GM19452 (cell line): ENCODE measurements at regions not wholly inside any gene's neighbourhood (a gene's known extent, or its start where the extent isn't known, plus 50 kb on each side); places are given as distances from the start of the nearest gene placed in this dataset.

ENCODE experiments used
- ATAC-seq: cut with Tn5 transposase; IDR thresholded peaks from one replicate; pipeline ENCODE4 v1.9.1; 2021; ENCODE audit not compliant: unreplicated experiment

DNA sequence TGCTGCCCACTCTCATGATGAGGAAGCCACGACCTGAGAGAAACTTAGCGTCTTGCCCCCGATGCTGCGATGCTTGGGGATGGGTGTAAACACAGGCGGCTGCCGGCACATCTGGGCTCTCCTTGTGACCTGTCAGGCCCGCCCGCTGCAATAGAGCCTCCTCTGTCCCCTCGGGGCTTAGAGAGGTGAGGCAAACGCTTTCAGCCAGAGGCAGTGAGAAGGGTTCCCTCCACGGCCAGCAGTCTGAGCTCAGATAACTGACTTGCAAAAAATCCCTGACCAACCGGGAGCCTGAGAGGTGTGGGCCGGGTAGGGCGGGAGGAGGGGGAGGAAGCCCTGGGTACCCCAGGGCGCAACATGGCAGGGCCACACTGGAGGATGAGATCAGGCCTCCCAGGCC is 260.6 kb downstream of the C16orf95 start:
- ATAC-seq = no peak

DNA sequence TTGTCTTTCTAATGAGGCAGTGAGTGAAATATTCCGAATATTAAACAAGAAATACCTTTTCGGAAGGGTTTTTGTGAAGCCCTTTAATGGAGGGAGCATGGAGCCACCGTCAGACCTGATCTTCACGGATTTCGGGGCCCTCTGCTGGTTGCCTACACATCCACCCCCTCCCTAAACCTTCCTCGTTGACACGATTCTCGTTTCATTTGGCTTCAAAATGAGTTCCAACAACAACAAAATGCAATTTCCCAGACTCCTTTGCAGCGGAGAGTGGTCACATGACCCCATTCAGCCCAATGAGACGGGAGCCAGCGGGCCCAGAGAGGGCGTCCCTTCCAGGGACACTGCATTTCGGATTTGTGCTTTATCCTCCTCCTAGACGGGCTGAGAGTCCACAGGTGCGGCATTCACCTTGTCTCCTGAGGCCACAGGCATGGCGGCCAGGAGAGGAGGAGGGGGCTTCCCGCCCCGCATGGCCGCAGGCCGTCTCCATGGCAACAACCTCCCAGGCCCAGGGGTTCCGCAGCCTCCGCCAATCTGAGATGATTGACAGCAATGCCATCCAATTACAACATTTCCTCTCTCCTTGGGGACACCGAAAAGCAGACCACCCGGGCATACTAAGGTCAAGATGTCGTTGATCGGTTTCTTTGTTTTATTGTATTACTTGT is 259.8 kb downstream of the C16orf95 start:
- no peak for ATAC-seq

DNA sequence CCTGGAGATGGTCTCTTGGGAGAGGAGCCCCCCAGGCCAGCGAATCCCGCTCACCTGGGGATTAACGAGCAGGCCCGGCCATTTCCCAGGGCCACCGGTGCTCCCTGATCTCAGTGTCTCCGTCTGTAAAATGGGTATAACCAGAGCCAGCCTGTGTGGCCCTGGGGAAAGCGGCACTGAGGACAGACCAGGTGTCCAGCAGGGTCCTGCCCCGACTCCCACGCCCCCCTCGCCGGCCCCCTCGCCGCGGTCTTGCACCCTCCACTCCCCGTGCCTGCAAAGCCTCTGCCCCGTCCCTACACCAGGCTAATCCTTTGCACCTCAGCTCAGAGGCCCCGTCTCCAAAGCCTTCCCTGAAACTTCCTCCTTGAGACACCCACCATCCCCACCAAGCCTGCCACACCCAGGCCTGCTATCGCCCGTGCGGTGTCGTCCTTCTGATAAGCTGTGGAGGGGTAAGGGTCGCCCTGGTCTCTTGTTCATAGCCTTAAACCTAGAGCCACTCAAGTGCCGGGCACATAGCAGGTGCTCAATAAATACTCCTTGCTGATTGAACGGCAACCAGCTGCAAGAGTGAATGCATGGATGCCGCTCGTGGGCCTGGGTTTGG is 259.1 kb downstream of the C16orf95 start:
- ATAC-seq = no peak

DNA sequence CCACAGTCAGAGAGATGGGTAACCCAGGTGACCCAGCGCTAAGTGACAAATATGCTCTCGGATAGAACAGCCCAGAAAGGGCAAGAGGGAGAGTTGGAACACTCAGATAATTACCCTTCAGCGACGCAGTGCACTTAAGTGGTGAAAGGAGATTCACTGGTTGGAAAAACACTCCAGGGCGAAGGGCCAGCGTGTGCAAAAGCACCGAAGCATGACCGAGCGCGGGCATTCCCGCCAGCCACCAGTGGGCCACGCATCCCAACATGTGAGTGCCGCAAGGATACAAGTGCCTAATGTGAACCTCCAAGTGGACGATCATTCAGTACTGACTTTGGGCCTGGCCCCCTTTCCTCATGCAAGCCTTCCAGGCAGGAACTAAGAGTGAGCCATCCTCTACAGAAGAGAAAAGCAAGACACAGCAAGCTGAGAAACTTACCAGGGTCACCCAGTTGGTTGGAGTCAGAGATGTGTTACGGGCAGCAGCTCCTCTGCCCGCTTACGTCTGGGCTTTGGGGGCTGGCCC is 258.4 kb downstream of the C16orf95 start:
- no peak for ATAC-seq

DNA sequence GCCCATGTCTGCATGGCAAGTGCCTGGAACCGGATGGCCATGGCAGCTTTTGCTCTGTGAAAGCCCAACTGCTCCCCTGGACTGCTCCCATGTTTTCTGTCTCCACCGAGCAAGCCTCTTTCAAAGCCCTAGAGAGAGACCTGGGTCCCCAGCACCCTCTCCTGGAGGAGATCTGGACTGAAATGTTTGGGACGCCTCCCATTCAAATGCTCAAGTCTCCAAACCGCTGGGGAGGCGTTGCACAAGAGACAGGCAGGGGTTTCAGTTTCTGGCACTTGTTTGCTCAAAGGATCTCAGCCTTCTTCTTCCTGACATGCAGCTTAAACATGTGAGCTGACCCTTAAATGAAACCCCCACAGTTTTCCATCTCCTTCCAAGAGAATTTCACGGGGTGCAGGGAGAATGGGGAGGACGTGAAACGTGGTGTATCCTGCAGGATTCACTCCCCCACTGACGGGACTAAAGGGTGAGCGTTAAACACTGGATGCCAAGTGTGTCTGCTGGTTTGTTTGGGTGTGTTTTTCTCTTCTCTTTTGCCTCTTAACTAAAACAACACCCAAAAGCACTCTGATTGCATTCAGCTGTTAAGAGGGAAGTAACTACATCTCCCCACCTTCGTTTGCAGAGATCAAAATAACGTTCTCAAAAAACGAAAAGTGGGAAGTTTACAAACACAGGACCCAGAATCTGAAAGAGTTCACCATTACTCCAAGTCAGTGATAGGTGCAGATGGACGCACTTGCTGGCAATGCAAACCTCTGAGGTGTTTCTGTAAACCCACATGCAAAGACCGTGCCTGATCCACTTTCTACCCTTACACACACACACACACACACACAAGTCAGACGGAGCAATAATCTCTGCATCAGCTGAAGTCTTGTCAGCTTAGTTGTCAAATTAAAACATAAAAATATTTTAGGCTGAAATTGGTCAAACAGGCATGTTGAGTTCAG is 256.9 kb downstream of the C16orf95 start:
- ATAC-seq = no peak

DNA sequence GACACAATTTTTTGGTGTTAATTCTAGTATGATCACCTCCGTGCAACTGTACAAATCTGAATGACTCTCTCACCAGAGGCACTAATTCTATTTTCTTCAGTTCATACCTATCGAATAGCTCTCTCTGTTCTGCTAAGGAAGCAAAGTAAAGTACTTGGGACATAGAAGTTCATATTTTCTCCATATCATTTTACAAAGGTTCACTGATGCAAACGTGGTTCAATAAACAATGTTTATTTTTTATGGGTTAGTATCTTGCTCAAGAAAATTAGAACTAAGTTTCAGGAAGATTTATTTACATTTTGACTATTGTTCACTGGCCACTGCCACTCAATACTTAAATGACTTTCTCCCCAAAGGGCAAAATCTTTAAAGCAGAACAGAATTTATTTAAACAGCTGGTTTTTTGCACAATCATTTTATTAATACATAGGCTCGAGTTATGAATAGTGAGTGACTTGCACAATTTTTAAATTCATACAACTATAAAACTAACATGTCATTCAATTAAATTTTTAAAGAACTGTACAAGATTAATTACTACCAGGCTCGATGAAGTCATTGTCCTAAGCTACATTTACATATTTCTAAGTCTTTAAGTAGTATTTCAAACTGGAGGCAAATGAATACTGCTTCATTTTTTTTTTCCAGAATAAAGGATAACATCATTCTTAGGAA is 255.8 kb downstream of the C16orf95 start:
- no peak for ATAC-seq

DNA sequence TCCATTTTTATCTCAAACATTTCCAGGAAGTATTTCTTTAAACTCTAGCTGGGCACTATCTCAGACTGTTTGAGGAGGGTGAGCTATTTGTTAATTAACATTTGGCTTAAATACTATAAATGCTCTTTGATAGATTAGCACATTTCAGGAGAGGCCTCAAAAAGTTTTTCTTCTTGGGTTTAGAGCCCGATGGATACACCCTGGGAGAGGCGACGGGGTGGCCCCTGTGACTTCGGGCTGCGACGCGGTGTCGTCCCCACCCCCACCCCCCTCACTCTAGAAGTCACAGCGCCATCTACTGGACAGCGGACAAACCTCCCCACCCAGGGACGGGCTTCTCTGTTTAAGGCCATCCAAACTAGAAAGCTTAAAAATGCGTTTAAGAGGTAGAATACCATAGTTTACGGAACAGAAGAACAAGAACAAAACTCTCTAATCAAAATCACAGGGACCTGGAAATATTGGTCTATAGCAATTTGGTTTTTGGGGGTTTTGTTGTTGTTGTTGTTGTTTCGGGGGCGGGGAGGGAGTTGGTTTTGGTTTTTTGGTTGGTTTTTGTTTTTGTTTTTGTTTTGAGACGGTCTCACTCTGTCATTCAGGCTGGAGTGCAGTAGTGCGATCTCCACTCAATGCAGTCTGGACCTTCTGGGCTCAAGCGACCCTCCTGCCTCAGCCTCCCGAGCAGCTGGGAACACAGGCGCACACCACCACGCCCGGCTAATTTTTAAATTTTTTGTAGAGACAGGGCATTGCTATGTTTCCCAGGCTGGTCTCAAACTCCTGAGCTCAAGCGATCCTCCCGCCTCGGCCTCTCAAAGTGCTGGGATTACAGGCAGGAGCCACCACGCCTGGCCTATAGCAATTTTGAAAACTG is 254.4 kb downstream of the C16orf95 start:
- ATAC-seq = no peak

DNA sequence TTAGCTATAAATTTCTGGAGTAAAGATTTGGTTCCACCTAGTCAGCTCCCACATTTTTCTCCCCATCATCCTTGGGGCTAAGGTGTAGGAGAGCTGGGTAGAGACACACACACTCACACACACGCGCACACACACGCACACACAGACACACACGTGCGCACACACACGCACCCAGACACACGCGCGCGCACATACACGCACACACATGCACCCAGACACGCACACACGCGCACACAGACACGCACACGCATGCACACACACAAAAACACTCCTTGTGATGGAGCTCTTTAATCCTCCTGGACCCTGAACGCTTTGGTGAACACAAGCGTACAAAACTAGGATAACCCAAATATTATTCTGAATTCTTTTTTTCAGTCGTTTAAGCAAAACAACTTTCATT is 253.6 kb downstream of the C16orf95 start:
- no peak for ATAC-seq

DNA sequence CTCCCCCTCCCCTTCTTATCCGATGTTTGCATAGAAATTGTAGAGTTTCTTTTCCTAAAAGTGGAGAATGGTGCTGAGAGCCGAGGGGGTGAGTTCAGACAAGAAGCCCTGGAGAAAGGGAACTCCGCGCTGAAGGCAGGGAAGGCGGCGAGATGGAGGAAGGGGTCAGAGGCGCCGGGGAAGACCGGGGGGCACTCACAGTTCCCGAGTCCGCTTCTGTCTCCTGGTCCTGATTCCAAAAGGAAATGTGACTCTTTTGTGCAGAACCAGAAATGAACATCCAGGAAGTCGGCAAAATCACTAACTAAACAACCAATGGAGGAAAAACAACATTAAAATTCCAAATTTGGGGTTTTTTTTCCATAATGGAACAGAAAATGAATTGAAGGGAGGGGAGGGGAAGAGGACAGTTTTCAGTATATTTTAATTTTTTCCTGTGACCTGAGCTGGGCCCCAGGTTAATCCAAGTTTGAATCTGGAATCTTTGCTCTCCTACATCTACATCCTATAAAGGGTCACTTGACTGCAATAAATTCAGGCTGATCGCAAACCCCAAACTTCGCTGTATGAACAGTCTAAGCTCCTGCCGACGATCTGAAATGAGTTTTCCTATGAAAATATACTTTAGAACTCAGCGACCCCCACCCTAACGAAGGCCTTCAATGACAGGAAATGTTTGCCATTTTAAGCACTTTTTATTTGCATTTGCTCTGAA is 252.3 kb downstream of the C16orf95 start:
- ATAC-seq = no peak

DNA sequence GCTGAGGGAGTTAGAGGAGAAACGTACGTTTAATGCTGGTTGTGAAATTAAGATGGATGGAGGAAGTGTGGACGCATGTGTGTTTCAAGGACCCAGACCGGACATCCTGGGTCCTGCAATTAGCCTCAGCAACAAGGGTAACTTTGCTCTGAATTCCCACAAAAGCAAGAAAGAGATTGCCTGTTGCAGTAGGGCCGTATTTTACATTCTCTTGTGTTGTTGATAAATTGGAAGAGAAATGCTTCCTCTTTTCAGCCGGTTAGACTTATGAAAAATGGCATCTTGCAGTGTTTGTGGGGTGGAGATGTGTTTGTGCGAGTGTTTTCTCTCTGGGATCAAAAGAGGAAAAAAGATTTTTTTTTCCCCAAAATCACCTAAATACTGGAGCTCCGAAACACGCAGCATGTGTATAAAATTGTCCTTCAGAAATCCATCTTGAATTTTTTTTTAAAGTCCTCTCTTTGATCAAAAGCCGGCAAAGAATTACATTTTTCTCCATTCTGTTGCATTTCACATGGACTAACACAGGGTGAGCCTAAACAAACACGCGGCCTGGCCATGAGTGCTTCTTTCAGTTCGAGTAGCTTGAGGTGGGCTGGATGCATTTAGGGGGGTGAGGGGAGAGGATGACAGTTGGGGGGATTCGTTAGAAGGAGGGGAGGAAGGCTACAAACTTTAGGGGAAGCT is 251.6 kb downstream of the C16orf95 start:
- ATAC-seq = no peak

DNA sequence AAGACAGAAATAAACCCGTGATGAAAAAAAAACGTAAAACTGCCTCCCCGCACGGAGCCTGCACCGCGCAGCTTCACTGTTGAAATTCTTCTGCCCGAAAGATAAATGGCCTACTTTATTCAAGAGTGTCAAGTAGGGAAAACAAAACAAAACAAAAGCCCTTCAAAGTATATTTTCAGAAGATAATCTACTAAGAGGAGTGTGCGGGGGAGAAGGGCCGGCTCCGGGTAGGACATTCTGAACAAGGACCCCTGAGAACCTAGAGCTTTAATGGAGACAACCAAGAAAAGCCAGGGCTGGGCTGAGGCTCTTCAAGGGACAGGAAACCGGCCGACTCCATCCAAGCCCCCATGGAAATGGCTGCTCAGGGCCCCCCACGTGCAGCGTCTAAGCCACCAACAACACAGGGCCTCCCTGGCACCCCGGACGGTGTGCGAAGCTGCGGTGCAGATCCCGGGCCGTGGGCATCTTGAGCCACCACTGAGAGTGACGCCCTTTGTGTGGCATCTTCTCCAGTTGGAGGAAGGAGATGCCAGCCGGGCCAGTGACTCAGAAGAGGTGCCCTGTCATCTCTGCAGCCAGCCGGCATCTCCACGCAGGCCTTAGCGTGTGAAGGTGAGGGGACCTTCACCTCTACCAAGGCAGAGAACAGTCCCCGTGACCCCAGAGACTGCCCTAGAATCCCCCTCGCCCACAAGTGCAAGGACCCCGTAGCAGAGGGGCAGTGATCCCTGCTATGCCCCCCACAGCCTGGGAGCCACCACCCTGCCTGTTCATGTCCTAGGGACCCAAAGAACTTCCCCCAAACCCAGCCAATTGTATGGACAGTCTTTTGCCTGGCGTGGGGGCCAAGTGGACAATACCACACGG is 250.8 kb downstream of the C16orf95 start:
- ATAC-seq = no peak

DNA sequence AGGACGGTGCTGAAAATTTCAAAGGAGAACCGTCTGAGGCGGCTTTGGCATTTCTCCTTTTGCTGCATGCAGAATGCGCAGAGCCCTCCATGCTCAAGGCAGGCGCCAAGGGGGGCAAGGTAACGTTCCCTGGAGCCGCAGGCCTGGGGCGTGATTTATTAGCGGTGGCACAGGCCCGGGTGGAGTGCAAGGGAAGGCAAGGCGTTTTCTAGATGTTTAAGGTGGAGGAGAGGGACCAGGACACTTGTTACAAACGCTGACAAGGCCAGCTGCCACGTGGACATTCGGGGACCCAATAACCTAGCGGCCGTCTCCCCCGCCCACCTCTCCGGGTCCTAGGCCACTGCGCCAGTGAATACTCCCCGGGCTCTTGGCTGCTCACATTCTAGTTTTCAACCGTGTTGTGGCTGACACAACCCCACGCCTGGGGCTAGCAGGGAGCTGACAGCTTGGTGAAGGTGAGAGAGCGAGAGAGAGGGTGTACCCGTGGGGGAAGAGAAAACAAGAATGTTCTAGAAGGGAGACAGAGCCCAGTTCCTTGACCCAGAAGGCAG is 250.1 kb downstream of the C16orf95 start:
- ATAC-seq = no peak

DNA sequence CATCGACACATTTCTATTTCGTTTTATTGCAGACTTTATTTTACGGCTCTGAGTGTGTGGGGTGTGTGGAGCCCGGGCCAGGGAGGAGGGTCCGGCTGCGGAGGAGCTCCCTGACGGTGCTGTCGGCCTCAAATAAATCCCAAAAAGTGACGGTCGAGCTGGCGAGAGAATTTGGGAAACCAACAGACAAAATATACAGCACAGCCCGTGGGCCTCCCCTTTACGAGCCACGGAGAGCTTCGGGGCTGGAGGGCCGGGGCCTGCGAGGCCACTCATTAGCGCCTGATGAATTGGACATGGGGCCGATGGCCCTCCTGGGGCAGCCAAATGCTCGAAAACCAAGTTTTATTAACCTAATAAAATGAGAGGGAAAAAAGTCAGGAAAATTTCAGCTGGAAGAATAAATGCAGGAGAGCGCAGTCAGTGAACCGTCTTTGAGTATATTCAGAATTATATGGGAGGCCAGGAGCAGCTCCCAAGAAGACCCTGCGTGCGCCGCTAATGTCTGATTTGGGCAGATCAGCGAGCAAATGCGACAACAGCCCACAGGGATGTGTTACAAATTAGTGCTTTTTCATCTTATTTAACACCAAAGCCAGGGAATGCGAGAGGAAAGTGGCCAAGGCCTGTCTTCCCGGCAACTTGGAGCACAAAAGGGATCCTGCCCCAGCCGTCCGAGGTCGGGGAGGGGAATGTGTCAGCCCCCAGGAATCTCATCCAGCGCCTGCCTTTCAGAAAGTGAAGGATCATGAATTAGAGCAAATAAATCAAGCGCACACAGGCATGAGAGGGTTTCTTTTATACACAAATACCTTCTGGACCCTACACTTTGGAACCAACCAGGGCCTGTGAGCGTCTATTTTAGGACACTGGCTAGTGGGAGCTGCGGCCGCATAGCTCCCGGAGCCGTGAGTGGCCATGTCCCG is 249.1 kb downstream of the C16orf95 start:
- no peak for ATAC-seq

DNA sequence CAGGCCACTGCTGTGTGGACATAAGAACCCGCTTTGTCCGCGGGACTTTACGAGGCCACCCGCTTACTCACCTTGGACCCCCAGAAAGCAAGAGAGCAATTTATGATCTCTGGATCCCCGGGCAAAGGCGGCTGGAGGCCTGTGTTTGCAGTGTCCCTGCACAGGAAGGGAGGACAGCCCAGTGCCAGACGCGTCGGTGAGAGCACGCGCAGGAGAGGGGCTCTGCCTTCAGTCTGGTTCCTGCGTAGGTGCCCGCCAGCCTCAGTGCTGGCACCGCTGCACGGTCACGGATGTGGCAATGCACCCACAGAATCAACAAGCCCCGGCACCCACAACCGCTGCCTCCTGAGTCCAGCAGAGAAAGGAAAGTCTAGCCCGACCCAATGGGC is 248.4 kb downstream of the C16orf95 start:
- no peak for ATAC-seq

DNA sequence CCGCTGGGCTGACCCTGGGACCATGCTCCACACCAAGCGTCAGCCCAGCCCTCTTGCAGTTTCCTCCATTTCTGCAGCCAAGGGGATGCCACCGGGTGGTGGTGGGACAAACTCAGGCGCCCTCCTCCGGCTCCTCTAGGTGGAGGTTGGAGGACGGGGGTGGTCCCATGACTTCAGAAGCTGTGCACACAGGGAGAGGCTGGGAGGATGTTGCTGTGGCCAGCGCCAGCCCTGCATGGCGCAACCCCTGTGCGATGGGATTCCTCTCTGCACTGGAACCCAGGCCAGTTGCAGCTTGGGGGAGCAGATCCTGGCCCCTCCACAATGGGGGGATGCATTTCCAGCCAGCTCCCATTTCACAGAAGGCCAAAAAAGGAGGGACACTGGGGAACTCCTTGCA is 246.5 kb downstream of the C16orf95 start:
- ATAC-seq = no peak

DNA sequence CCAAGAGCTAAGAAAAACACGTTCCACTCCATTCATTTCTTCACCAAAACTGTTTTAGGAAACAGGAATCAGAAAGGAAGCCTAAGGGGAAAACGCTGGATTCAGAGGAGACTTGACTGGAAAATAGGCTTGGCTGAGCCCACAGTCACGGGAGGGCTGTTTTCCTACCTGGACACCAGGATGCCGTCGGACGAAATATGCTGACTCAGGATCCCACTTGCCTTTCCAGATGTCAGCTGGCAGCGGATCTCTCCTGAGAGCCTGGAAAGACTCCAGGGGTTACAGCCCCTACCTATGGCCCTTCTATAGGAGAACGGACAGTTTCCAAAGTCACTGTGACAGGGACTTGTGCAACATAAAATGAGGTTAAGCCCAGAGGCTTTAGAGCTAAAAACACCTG is 245.1 kb downstream of the C16orf95 start:
- no peak for ATAC-seq
